Gastrocnemius medialis (tissue), 4 donors: ENCODE measurements at regions not wholly inside any gene's neighbourhood (a gene's known extent, or its start where the extent isn't known, plus 50 kb on each side); places are given as distances from the start of the nearest gene placed in this dataset.

Experiments
- ATAC-seq, 2 donors: fragments of 150-250 bp; one replicate each; pipeline ENCODE4 v1.9.1; 2016
- DNase-seq, 2 donors: peaks; one replicate each; pipeline ENCODE4 v3.0.0-alpha.2; 2019
- H3K27ac ChIP-seq, 4 donors: fragments of 200-600 bp; sonication (generic); 1 replicate in 1 of 4; 2 replicates in 3 of 4; pipeline ENCODE4 v1.5.1; 2016 to 2018; ENCODE audit warnings: mild to moderate bottlenecking in 2 of 4, moderate library complexity in 1 of 4
- H3K27me3 ChIP-seq, 3 donors: fragments of 200-600 bp; sonication (generic) in 2 of 3; 1 replicate in 1 of 3; 2 replicates in 2 of 3; pipeline versions ENCODE4 v1.5.1 to v1.6.0; 2016 to 2019; ENCODE audit warnings: mild to moderate bottlenecking in 1 of 3, moderate library complexity in 1 of 3
- H3K36me3 ChIP-seq, 2 donors: fragments of 200-600 bp; sonication (generic) in 1 of 2; one replicate each; pipeline ENCODE4 v1.5.1; 2017 to 2018
- H3K4me1 ChIP-seq, 2 donors: fragments of 200-600 bp; sonication (generic) in 1 of 2; one replicate each; pipeline ENCODE4 v1.5.1; 2016 to 2017; ENCODE audit warnings: mild to moderate bottlenecking in 2 of 2
- H3K4me3 ChIP-seq, 4 donors: fragments of 200-600 bp; sonication (generic) in 3 of 4; 1 replicate in 1 of 4; 2 replicates in 3 of 4; pipeline ENCODE4 v1.5.1; 2016 to 2019; ENCODE audit warnings: mild to moderate bottlenecking in 2 of 4
- H3K9me3 ChIP-seq, 3 donors: fragments of 200-600 bp; sonication (generic) in 2 of 3; 1 replicate in 1 of 3; 2 replicates in 2 of 3; pipeline ENCODE4 v1.5.1; 2016 to 2019
- POLR2A ChIP-seq, 2 donors: fragments of 450-650 bp; IDR thresholded peaks; one replicate each; pipeline ENCODE4 v1.6.1; 2017; ENCODE audit warnings: antibody characterized with exemption in 2 of 2, mild to moderate bottlenecking in 2 of 2, moderate library complexity in 2 of 2
- in situ Hi-C, 4 donors: fragments of 200-750 bp; cut with MboI; loops; one replicate each; pipeline versions ENCODE4 v1.15.0 to v1.8.0; 2017; ENCODE audit warnings: low sequenced_read_pairs in 4 of 4
- intact Hi-C: fragments of 100-400 bp; cut with DNase I; formaldehyde crosslinking; loops from one replicate; pipeline ENCODE4 v1.15.1; 2023; ENCODE audit warnings: low total_unique reads
- TF ChIP-seq, protein P1 (sequence below), 5 experiments: fragments of 450-650 bp in 3 of 5; fragments of 200-600 bp in 2 of 5; sonication (generic) in 2 of 5; IDR thresholded peaks in 4 of 5; conservative IDR thresholded peaks in 1 of 5; 1 replicate in 4 of 5; 2 replicates in 1 of 5; pipeline ENCODE4 v1.5.1; 2016 to 2019; ENCODE audit warnings: antibody characterized with exemption in 5 of 5, mild to moderate bottlenecking in 3 of 5, moderate library complexity in 3 of 5

DNA sequence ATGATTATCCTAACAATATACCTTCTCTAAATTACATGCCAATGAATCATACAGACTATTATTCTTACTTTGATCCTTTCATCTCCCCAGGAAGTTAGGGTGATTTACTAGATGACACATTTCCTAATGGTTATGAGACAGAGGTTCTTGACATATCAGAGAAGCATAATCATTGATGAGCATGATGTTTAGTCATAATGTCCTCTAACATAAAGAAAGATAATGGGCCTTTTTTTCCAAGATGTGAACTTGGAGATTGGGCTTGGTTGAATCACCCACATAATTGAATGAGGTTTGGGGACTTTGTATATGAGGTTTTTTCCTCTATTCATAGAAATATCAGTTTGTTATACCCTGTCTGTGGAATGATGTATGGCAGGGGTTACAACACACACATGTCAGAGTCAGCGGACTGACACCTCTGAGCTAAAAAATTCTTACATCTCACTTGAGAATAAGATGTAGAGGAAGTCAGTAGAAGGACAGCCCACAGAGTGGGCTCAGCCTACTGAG lies 69.7 kb upstream of the DCBLD2 start:
- DNase-seq (no peak), ATAC-seq (no peak)
- no peak for TF ChIP-seq POLR2A (IDR thresholded peaks at IDR 0.05)
- TF ChIP-seq, protein P1, sequence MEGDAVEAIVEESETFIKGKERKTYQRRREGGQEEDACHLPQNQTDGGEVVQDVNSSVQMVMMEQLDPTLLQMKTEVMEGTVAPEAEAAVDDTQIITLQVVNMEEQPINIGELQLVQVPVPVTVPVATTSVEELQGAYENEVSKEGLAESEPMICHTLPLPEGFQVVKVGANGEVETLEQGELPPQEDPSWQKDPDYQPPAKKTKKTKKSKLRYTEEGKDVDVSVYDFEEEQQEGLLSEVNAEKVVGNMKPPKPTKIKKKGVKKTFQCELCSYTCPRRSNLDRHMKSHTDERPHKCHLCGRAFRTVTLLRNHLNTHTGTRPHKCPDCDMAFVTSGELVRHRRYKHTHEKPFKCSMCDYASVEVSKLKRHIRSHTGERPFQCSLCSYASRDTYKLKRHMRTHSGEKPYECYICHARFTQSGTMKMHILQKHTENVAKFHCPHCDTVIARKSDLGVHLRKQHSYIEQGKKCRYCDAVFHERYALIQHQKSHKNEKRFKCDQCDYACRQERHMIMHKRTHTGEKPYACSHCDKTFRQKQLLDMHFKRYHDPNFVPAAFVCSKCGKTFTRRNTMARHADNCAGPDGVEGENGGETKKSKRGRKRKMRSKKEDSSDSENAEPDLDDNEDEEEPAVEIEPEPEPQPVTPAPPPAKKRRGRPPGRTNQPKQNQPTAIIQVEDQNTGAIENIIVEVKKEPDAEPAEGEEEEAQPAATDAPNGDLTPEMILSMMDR (IDR thresholded peaks at IDR 0.05 in 4 of 5, conservative IDR thresholded peaks at IDR 0.05 in 1 of 5) = no peak
- Histone ChIP-seq H3K4me1 (no peaks in the 10 kb centered on the region), H3K36me3 (no peaks in the 10 kb centered on the region), H3K4me3 (no peak overlapping the region), H3K9me3 (no peaks in the 10 kb centered on the region), H3K27ac (no peak overlapping the region), H3K27me3 (no peaks in the 10 kb centered on the region)
- intact Hi-C loops (no loop called here), in situ Hi-C loops (no loop called here)

DNA sequence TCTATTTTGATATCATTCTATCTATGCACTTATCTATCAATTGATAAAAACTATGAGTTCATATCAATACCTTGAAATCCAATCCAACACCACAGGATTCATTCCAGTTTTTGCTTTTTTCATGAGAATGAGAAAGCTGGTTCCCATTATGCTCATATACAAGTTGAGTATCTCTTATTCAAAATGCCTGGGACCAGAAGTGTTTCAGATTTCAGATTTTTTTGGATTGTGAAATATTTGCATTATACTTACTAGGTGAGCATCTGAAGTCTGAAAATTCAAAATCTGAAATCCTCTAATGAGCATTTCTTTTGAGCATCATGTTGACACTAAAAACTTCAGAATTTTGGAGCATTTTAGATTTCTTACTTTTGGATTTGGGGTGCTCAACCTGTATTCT lies 67.8 kb upstream of the DCBLD2 start:
- Histone ChIP-seq H3K27ac (no peak overlapping the region), H3K27me3 (no peaks in the 10 kb centered on the region), H3K4me1 (no peaks in the 10 kb centered on the region), H3K36me3 (no peaks in the 10 kb centered on the region), H3K4me3 (no peak overlapping the region), H3K9me3 (no peaks in the 10 kb centered on the region)
- intact Hi-C loops = no loop called here
- no peak for DNase-seq
- ATAC-seq = no peak
- in situ Hi-C loops = no loop called here
- TF ChIP-seq, protein P1 (IDR thresholded peaks at IDR 0.05 in 4 of 5, conservative IDR thresholded peaks at IDR 0.05 in 1 of 5) = no peak
- TF ChIP-seq POLR2A (IDR thresholded peaks at IDR 0.05) = no peak

DNA sequence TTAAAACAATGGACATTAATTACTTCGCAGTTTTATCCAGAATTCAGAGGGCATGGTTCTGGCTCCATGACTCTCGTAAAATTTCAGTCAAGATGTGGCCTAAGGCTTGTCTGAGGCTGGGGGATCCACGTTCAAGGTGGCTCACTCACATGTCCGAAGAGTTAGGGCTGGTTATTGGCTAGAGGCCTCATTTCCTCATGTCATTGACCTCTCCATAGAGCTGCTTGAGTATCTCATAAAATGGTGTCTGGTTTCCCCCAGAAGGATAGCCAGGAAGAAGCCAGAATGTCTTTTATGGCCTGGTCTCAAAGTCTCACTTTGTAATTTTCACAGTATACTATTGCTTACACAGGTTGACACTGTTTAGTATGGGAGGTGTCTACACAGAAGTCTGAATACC lies 67.3 kb upstream of the DCBLD2 start:
- in situ Hi-C loops (no loop called here), intact Hi-C loops (no loop called here)
- H3K27ac ChIP-seq = no peak overlapping the region
- H3K36me3 ChIP-seq = no peaks in the 10 kb centered on the region
- H3K27me3 ChIP-seq = no peaks in the 10 kb centered on the region
- TF ChIP-seq, protein P1 (IDR thresholded peaks at IDR 0.05 in 4 of 5, conservative IDR thresholded peaks at IDR 0.05 in 1 of 5) = no peak
- TF ChIP-seq POLR2A (IDR thresholded peaks at IDR 0.05) = no peak
- H3K4me3 ChIP-seq = no peak overlapping the region
- DNase-seq (no peak), ATAC-seq (no peak)
- no peaks in the 10 kb centered on the region for H3K4me1 ChIP-seq
- no peaks in the 10 kb centered on the region for H3K9me3 ChIP-seq

- no peaks in the 10 kb centered on the region for H3K4me1 ChIP-seq
- intact Hi-C loops = no loop called here
- no peak for ATAC-seq
- TF ChIP-seq, protein P1 (IDR thresholded peaks at IDR 0.05 in 4 of 5, conservative IDR thresholded peaks at IDR 0.05 in 1 of 5) = no peak
- no peak for TF ChIP-seq POLR2A (IDR thresholded peaks at IDR 0.05)
- in situ Hi-C loops = no loop called here
- no peak for DNase-seq
- H3K9me3 ChIP-seq = no peaks in the 10 kb centered on the region
- no peak overlapping the region for H3K27ac ChIP-seq
- H3K36me3 ChIP-seq = no peaks in the 10 kb centered on the region
- no peaks in the 10 kb centered on the region for H3K27me3 ChIP-seq
- H3K4me3 ChIP-seq = no peak overlapping the region
These were observed 66.9 kb upstream of the DCBLD2 start for GRCh38 chr3:98968347-98968746.

GRCh38 chr3:98967758-98968157 lies 66.3 kb upstream of the DCBLD2 start:
- intact Hi-C loops = no loop called here
- Histone ChIP-seq H3K36me3 (no peaks in the 10 kb centered on the region), H3K9me3 (no peaks in the 10 kb centered on the region), H3K27ac (no peak overlapping the region), H3K4me3 (no peak overlapping the region), H3K4me1 (no peaks in the 10 kb centered on the region), H3K27me3 (no peaks in the 10 kb centered on the region)
- ATAC-seq = no peak
- DNase-seq = no peak
- TF ChIP-seq, protein P1 (IDR thresholded peaks at IDR 0.05 in 4 of 5, conservative IDR thresholded peaks at IDR 0.05 in 1 of 5) = no peak
- in situ Hi-C loops = no loop called here
